OCI-LY3 (cell line): ENCODE measurements at regions not wholly inside any gene's neighbourhood (a gene's known extent, or its start where the extent isn't known, plus 50 kb on each side); places are given as distances from the start of the nearest gene placed in this dataset.
"Not testable (repeated sequence)": the region's sequence is repeated elsewhere in the genome, so short reads cannot be mapped to it uniquely, and the experiment has no call there.

ENCODE experiments used
- CTCF ChIP-seq: fragments of 200-600, 300-600 bp; sonication (generic); IDR thresholded peaks from 2 replicates; pipeline ENCODE4 v1.5.1; 2014; ENCODE audit warnings: antibody characterized with exemption, low read length, low read depth
- EZH2phosphoT487 ChIP-seq: fragments of 200-600 bp; shearing (Covaris generic); IDR thresholded peaks from 2 replicates; pipeline ENCODE4 v1.6.1; 2018; ENCODE audit warnings: antibody characterized with exemption, mixed run types, low read depth

- TF ChIP-seq EZH2phosphoT487, CTCF: not testable (repeated sequence)
These were observed 91.2 kb upstream of the FREM3 start for GRCh38 chr4:143791693-143792092.
